ENCODE measurements at regions not wholly inside any gene's neighbourhood (a gene's known extent, or its start where the extent isn't known, plus 50 kb on each side); places are given as distances from the start of the nearest gene placed in this dataset.

DNA sequence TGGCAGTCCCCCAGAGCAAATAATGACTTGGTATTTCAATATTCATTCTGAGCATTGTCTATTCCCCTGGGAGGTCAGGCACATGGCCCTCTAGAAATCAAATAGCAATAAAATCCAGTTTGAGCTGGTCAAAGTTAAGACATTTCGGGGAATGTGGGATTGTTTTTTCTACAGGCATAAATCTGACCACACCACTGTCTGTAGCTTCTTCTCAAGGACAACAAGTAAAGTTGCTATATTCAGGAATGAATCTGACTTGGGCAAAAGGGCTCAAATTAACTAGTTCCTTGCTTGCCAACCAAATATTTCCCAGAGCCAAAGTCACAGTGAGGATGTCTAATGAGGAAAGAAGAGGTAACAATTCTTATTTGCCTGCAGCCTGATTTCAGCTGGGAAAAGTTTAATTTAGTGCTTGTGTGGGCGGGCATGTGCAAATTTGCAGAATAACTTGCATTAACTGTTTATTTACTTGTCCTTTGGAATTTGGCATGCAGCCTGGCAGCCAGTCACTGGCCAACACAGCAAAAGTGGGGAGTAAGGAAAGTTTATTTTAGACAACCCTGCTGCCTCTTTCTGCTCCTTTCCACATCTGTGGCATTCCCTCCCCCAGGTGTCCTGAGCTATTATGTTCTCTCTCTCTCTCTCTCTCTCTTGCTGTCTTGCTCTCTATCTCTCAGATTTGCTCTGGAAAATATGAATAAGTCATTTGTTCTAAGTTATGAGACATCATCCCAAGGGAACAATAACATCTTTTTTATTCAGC is 51.2 kb upstream of the ARHGAP20 start:
- H3K36me3 Mint-ChIP-seq (ENCODE audit: insufficient read depth), result no peaks in the 10 kb centered on the region
- DNase-seq, result no peak
- H3K9me3 Mint-ChIP-seq, result peaks cover 0 to 2% of the 10 kb centered on the region in 2 donors
- peaks cover 9 to 25% of the 10 kb centered on the region in 2 donors for H3K27me3 Mint-ChIP-seq
- H3K4me1 Mint-ChIP-seq (ENCODE audit: low read depth in 2 of 2), result no peaks in the 10 kb centered on the region
- ATAC-seq (replicated peaks), result no peak
- no peak overlapping the region for H3K27ac Mint-ChIP-seq
- no peak overlapping the region for H3K4me3 Mint-ChIP-seq

GRCh38 chr11:110762590-110762989 is 50.4 kb upstream of the ARHGAP20 start:
- no peaks in the 10 kb centered on the region for H3K36me3 Mint-ChIP-seq (ENCODE audit: insufficient read depth)
- peaks cover 0 to 2% of the 10 kb centered on the region in 2 donors for H3K9me3 Mint-ChIP-seq
- no peaks in the 10 kb centered on the region for H3K4me1 Mint-ChIP-seq (ENCODE audit: low read depth in 2 of 2)
- DNase-seq, result no peak
- no peak overlapping the region for H3K27ac Mint-ChIP-seq
- ATAC-seq (replicated peaks), result no peak
- peaks cover 11 to 23% of the 10 kb centered on the region in 2 donors for H3K27me3 Mint-ChIP-seq
- H3K4me3 Mint-ChIP-seq, result no peak overlapping the region
